Uterus (tissue), 3 donors: ENCODE measurements at regions not wholly inside any gene's neighbourhood (a gene's known extent, or its start where the extent isn't known, plus 50 kb on each side); places are given as distances from the start of the nearest gene placed in this dataset.

Source experiments
- DNase-seq, 2 donors: peaks; one replicate each; pipeline ENCODE4 v3.0.0-alpha.2; 2019 to 2020
- H3K27ac ChIP-seq, 2 donors: fragments of 200-600 bp; sonication (generic); 1 replicate in 1 of 2; 2 replicates in 1 of 2; pipeline ENCODE4 v1.5.1; 2016 to 2018
- H3K27me3 ChIP-seq, 2 donors: fragments of 200-600 bp; sonication (generic); one replicate each; pipeline ENCODE4 v1.5.1; 2018 to 2019; ENCODE audit warnings: control low read depth in 1 of 2
- H3K36me3 ChIP-seq, 2 donors: fragments of 200-600 bp; sonication (generic); one replicate each; pipeline ENCODE4 v1.5.1; 2019; ENCODE audit warnings: control low read depth in 1 of 2
- H3K4me1 ChIP-seq, 2 donors: fragments of 200-600 bp; sonication (generic); one replicate each; pipeline ENCODE4 v1.5.1; 2018 to 2019; ENCODE audit warnings: control low read depth in 1 of 2
- H3K4me3 ChIP-seq, 2 donors: fragments of 200-600 bp; sonication (generic); 1 replicate in 1 of 2; 2 replicates in 1 of 2; pipeline ENCODE4 v1.5.1; 2018 to 2019; ENCODE audit warnings: mild to moderate bottlenecking in 1 of 2
- H3K9me3 ChIP-seq, 2 donors: fragments of 200-600 bp; sonication (generic); one replicate each; pipeline ENCODE4 v1.5.1; 2019; ENCODE audit warnings: control low read depth in 1 of 2
- POLR2A ChIP-seq, 2 donors: fragments of 450-650 bp; IDR thresholded peaks; one replicate each; pipeline ENCODE4 v1.6.1; 2016; ENCODE audit warnings: antibody characterized with exemption in 2 of 2, mild to moderate bottlenecking in 1 of 2, moderate library complexity in 1 of 2
- intact Hi-C: fragments of 100-400 bp; cut with DNase I; formaldehyde crosslinking; loops from one replicate; pipeline ENCODE4 v1.15.1; 2023; ENCODE audit warnings: low total_unique reads
- TF ChIP-seq, protein P1 (sequence below), 4 experiments: fragments of 200-600 bp in 2 of 4; fragments of 450-650 bp in 2 of 4; sonication (generic) in 2 of 4; IDR thresholded peaks; one replicate each; pipeline ENCODE4 v1.5.1; 2016 to 2019; ENCODE audit warnings: antibody characterized with exemption in 4 of 4, mild to moderate bottlenecking in 2 of 4, moderate library complexity in 1 of 4
- donor health status: DM: yes; HTN: yes; CAD: no.

DNA sequence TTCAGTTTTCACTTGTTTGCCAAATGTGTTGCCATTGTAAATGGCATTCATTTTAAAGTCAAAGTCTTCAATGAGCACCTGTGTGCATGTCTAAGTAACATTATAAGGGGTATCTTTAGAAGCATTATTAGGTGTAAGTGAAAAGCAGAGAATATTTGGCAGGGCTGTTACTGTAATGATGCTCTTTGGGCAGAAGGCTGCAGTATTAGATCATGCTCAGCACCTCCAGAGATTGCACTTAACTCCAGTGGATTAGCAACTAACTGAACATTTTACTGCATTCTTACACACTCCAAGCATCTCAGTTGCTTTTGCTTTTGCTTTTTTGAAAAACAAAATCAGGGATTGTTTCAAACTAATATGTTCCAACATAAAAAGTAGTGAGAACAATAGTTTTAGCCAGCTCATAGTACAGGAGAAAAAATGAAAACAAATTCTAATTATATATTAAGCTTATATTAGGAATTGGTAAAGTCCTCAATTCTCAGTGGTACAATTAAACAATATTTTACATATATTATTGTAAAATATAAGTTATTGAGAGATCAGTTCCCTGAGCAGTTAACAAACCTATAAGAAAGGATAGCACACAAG is 1740.9 kb upstream of the CDH9 start:
- TF ChIP-seq POLR2A (IDR thresholded peaks at IDR 0.05): no peak
- TF ChIP-seq, protein P1, sequence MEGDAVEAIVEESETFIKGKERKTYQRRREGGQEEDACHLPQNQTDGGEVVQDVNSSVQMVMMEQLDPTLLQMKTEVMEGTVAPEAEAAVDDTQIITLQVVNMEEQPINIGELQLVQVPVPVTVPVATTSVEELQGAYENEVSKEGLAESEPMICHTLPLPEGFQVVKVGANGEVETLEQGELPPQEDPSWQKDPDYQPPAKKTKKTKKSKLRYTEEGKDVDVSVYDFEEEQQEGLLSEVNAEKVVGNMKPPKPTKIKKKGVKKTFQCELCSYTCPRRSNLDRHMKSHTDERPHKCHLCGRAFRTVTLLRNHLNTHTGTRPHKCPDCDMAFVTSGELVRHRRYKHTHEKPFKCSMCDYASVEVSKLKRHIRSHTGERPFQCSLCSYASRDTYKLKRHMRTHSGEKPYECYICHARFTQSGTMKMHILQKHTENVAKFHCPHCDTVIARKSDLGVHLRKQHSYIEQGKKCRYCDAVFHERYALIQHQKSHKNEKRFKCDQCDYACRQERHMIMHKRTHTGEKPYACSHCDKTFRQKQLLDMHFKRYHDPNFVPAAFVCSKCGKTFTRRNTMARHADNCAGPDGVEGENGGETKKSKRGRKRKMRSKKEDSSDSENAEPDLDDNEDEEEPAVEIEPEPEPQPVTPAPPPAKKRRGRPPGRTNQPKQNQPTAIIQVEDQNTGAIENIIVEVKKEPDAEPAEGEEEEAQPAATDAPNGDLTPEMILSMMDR (IDR thresholded peaks at IDR 0.05): no peak
- Histone ChIP-seq H3K36me3 (no peaks in the 10 kb centered on the region), H3K9me3 (no peaks in the 10 kb centered on the region), H3K4me3 (no peak overlapping the region), H3K27ac (no peak overlapping the region), H3K27me3 (no peaks in the 10 kb centered on the region), H3K4me1 (no peaks in the 10 kb centered on the region)
- intact Hi-C loops: no loop called here
- DNase-seq: no peak

DNA sequence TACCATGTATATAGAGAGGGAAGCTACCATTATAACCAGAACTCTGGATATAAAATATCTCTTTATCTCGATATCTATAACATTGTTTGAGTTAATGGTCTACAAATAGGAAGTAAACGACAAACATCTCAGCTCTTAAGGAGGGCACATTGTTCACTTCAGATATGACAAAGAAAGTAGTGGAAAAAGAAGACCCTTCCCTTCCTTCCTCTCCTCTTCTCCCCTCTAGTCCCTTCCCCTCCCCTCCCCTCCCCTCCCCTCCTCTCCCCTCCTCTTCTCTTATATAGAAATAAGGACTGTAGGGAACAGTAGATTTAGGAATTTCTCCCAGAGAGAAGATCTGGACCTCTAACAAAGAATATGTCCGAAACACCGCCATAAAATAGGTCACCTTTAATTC is 1731.9 kb upstream of the CDH9 start:
- Histone ChIP-seq H3K4me1 (no peaks in the 10 kb centered on the region), H3K27ac (no peak overlapping the region), H3K9me3 (no peaks in the 10 kb centered on the region), H3K27me3 (no peaks in the 10 kb centered on the region), H3K36me3 (no peaks in the 10 kb centered on the region), H3K4me3 (no peak overlapping the region)
- no peak for TF ChIP-seq POLR2A (IDR thresholded peaks at IDR 0.05)
- TF ChIP-seq, protein P1 (IDR thresholded peaks at IDR 0.05): no peak
- no peak for DNase-seq
- intact Hi-C loops: no loop called here

DNA sequence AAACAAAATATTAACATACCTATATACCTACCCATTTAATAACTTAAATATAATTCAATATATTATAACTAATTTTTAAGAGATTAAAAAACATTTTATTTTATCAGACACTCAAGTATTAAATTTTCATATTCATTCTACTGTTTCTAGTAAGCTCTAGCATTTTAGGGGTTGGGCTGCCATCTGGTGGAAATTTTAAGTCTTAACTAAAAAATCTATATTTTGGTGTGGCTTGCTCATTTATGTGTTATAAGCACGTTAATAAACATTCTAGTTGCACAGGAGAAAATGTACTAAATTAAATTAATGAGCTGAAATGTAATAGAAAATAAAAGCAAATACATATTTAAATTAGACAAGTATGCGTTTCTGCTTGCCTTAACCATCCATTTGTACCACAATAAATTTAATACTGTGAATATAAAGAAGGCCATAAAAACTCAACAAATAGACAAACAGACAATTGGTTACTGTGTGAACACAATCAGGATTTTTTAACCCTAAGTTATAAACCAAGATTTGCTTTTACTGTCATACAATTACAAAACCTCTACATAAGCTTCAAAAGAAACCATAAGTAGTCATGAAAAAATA is 1728.3 kb upstream of the CDH9 start:
- Histone ChIP-seq H3K27ac (no peak overlapping the region), H3K9me3 (no peaks in the 10 kb centered on the region), H3K4me1 (no peaks in the 10 kb centered on the region), H3K36me3 (no peaks in the 10 kb centered on the region), H3K4me3 (no peak overlapping the region), H3K27me3 (no peaks in the 10 kb centered on the region)
- no peak for DNase-seq
- TF ChIP-seq POLR2A (IDR thresholded peaks at IDR 0.05): no peak
- TF ChIP-seq, protein P1 (IDR thresholded peaks at IDR 0.05): no peak
- intact Hi-C loops: no loop called here

DNA sequence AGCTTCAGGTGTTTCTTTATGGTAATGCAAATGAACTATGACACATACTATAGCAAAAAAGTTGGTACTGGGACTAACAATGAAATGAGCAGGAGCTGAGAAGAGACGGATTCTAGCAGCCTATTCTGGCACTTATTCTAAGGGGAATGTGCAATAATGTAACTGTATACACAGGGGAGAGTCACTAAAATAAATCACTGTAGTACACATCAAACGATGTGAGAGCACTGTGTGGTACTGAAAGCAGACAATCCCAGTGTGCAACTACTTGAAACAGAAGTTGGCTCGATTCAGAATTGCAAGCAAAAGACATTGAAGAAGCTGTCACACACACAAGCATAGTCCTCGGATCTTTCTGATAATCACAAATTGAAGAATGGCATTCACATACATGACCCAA is 1713.0 kb upstream of the CDH9 start:
- Histone ChIP-seq H3K27me3 (no peaks in the 10 kb centered on the region), H3K4me3 (no peak overlapping the region), H3K4me1 (no peaks in the 10 kb centered on the region), H3K36me3 (no peaks in the 10 kb centered on the region), H3K9me3 (no peaks in the 10 kb centered on the region), H3K27ac (no peak overlapping the region)
- TF ChIP-seq, protein P1 (IDR thresholded peaks at IDR 0.05): no peak
- TF ChIP-seq POLR2A (IDR thresholded peaks at IDR 0.05): no peak
- intact Hi-C loops: no loop called here
- DNase-seq: no peak

DNA sequence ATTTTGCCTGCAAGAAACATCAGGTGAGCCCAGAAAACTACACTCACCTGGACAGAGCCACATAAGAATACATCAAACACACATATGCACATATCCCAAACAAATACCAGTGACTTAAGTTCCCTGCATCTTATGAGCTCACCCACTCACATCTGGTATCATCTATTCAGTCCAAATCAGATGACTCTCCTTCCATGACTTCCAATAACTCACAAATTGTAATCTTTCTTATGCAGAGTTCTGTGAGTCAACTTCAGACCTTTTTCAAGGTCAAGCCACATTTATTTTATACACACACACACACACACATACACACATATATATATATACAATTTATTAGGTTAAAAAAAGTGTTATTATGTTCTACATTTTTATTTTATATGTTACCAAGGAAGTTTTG is 1711.9 kb upstream of the CDH9 start:
- intact Hi-C loops: no loop called here
- Histone ChIP-seq H3K27me3 (no peaks in the 10 kb centered on the region), H3K4me1 (no peaks in the 10 kb centered on the region), H3K9me3 (no peaks in the 10 kb centered on the region), H3K4me3 (no peak overlapping the region), H3K36me3 (no peaks in the 10 kb centered on the region), H3K27ac (no peak overlapping the region)
- TF ChIP-seq, protein P1 (IDR thresholded peaks at IDR 0.05): no peak
- TF ChIP-seq POLR2A (IDR thresholded peaks at IDR 0.05): no peak
- no peak for DNase-seq
